ENCODE measurements at regions not wholly inside any gene's neighbourhood (a gene's known extent, or its start where the extent isn't known, plus 50 kb on each side); places are given as distances from the start of the nearest gene placed in this dataset.

DNA sequence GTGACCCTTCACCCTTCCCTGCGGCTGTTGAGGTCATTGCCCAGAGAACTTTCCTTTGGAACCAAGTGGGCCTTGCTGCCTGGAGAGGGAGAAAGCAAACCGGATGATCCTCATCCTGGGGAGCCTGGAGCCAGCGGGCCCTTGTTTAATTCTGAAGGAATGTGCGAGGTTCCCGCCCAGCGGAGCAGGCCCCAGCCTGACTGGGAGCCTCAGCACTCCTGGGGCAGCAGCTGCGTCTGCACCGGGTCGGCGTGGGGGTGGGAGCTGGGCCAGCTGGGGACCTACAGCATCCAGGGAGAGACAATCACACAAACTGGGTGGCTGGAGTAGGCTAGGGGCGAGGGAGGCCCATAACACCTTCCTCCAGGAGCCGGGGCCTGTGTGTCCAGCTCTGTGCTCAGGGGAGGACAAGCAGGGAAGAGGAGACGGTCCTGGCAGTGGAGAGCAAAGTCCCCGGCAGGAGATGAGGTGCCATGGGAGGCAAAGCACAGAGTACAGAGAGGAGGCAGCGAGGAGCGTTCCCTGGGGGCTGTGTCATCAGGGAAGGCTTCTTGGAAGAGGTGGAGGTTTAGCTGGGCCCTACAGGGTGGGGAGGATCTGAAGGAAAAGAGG, 61.9 kb upstream of the HAAO start:
- no peaks in the 10 kb centered on the region for H4K20me1 ChIP-seq (replicated peaks; ENCODE audit: control insufficient read depth, extremely low read depth, insufficient read depth, low read length)
- no peaks in the 10 kb centered on the region for H3K27me3 ChIP-seq (ENCODE audit: control insufficient read depth in 2 of 2, insufficient read depth in 2 of 2, low read length in 2 of 2)
- no peaks in the 10 kb centered on the region for H3K9me1 ChIP-seq (replicated peaks; ENCODE audit: control insufficient read depth, extremely low read depth, insufficient read depth, low read length)
- no peak overlapping the region for H3K4me3 ChIP-seq (replicated peaks in 1 of 3; ENCODE audit: insufficient read depth in 1 of 3, low read depth in 1 of 3, low read length in 3 of 3)
- CTCF ChIA-PET: interaction anchor here (1.0 to 1.7 kb wide), 3 partner anchors 8 to 373 kb away, joined by 3 to 6 read pairs (median 3); partner anchors contain the start of gene ZFP36L2
- BruUV-seq (replicated peaks): no TSS peak
- no peaks in the 10 kb centered on the region for H3K79me2 ChIP-seq (ENCODE audit: control insufficient read depth, insufficient read depth, low read length)
- TF ChIP-seq FOS (IDR thresholded peaks at IDR 0.05; ENCODE audit: borderline replicate concordance, insufficient read depth, low read length) (no peak), POLR2A (IDR thresholded peaks at IDR 0.05; ENCODE audit: low read depth, low read length) (no peak), GATA2 (IDR thresholded peaks at IDR 0.05; ENCODE audit: insufficient read depth, insufficient read length, low read depth, low read length) (no peak), MAX (IDR thresholded peaks at IDR 0.05; ENCODE audit: insufficient read depth, insufficient read length) (no peak), POLR2AphosphoS5 (IDR thresholded peaks at IDR 0.05; ENCODE audit: insufficient read depth, low read depth, low read length) (no peak), MYC (IDR thresholded peaks at IDR 0.05; ENCODE audit: low read depth, low read length) (no peak), JUN (IDR thresholded peaks at IDR 0.05; ENCODE audit: borderline replicate concordance, insufficient read depth, insufficient read length, low read depth) (no peak), EZH2 (IDR thresholded peaks at IDR 0.05; ENCODE audit: borderline replicate concordance, low read depth, low read length, severe bottlenecking) (no peak)
- TF ChIP-seq, protein P1, sequence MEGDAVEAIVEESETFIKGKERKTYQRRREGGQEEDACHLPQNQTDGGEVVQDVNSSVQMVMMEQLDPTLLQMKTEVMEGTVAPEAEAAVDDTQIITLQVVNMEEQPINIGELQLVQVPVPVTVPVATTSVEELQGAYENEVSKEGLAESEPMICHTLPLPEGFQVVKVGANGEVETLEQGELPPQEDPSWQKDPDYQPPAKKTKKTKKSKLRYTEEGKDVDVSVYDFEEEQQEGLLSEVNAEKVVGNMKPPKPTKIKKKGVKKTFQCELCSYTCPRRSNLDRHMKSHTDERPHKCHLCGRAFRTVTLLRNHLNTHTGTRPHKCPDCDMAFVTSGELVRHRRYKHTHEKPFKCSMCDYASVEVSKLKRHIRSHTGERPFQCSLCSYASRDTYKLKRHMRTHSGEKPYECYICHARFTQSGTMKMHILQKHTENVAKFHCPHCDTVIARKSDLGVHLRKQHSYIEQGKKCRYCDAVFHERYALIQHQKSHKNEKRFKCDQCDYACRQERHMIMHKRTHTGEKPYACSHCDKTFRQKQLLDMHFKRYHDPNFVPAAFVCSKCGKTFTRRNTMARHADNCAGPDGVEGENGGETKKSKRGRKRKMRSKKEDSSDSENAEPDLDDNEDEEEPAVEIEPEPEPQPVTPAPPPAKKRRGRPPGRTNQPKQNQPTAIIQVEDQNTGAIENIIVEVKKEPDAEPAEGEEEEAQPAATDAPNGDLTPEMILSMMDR (IDR thresholded peaks at IDR 0.05; ENCODE audit: extremely low read depth in 1 of 2, insufficient read depth in 1 of 2, low read depth in 1 of 2, low read length in 2 of 2): no peak
- dilution Hi-C loops (cut with MboI; ENCODE audit: extremely low pct_ligation_motif_present, low sequenced_read_pairs): no loop called here
- no peaks in the 10 kb centered on the region for H3K36me3 ChIP-seq (ENCODE audit: control insufficient read depth in 2 of 2, extremely low read depth in 1 of 2, insufficient read depth in 2 of 2, low read length in 2 of 2)
- H3K27ac ChIP-seq (ENCODE audit: insufficient read depth, low read depth, low read length): no peak overlapping the region
- no peak for FAIRE-seq
- no peak overlapping the region for H3K9ac ChIP-seq (replicated peaks; ENCODE audit: extremely low read depth, insufficient read depth, low read length)
- no peak overlapping the region for H2AFZ ChIP-seq (ENCODE audit: low read depth, low read length)
- peaks cover 2% of the 10 kb centered on the region for H3K4me1 ChIP-seq (ENCODE audit: control insufficient read depth, extremely low read depth, insufficient read depth, low read length)
- no peak for DNase-seq (ENCODE audit: low read depth, low spot score)
- intact Hi-C loops (cut with micrococcal nuclease): no loop called here
- no peaks in the 10 kb centered on the region for H3K9me3 ChIP-seq (replicated peaks; ENCODE audit: control insufficient read depth, insufficient read depth, low read length)
- no peak overlapping the region for H3K4me2 ChIP-seq (ENCODE audit: insufficient read depth, low read length)
- POLR2A ChIA-PET: no interaction called here

All from endothelial cell of umbilical vein (primary cell).